Erythroblast (primary cell): ENCODE measurements at regions not wholly inside any gene's neighbourhood (a gene's known extent, or its start where the extent isn't known, plus 50 kb on each side); places are given as distances from the start of the nearest gene placed in this dataset.

Experiments used
- GATA1 ChIP-seq: IDR thresholded peaks from 2 replicates; pipeline ENCODE4 v1.6.1; 2011; ENCODE audit warnings: low read depth, mild to moderate bottlenecking, control low read depth, low read length, moderate library complexity
- POLR2A ChIP-seq: IDR thresholded peaks from 2 replicates; pipeline ENCODE4 v1.6.1; 2011; ENCODE audit warnings: mild to moderate bottlenecking, low read length

- no peak for TF ChIP-seq POLR2A
- TF ChIP-seq GATA1, result no peak
Measured at GRCh38 chr14:94934276-94934810, 164.4 kb upstream of the GSC start.
